Keratinocyte (primary cell): ENCODE measurements at regions not wholly inside any gene's neighbourhood (a gene's known extent, or its start where the extent isn't known, plus 50 kb on each side); places are given as distances from the start of the nearest gene placed in this dataset.

Source experiments
- DNase-seq: peaks from one replicate; pipeline ENCODE4 v3.0.0-alpha.2; 2011; ENCODE audit warnings: low read depth, missing footprints, low spot score
- FAIRE-seq: peaks from 2 replicates; lab custom pipeline; 2011; peaks lifted over from hg19 to GRCh38; lab: Jason Lieb, UNC
- H2AFZ ChIP-seq: 2 replicates; pipeline ENCODE4 v1.6.0; 2012; ENCODE audit warnings: low read length, control low read depth, inconsistent platforms; ENCODE audit not compliant: control insufficient read depth
- H3K27ac ChIP-seq: 2 replicates; pipeline ENCODE4 v1.5.1; 2011; ENCODE audit warnings: low read length; ENCODE audit not compliant: control insufficient read depth, insufficient read depth
- H3K27me3 ChIP-seq: 3 replicates; pipeline ENCODE4 v1.6.0; 2011; ENCODE audit warnings: low read length; ENCODE audit not compliant: control insufficient read depth, insufficient read depth; ENCODE audit errors: extremely low read depth
- H3K36me3 ChIP-seq, 2 experiments: 2 replicates in 1 of 2; 3 replicates in 1 of 2; pipeline ENCODE4 v1.5.1; 2011; ENCODE audit warnings: low read length in 2 of 2, mild to moderate bottlenecking in 1 of 2; ENCODE audit not compliant: control insufficient read depth in 2 of 2, insufficient read depth in 2 of 2; ENCODE audit errors: extremely low read depth in 1 of 2
- H3K4me1 ChIP-seq: 3 replicates; pipeline ENCODE4 v1.5.1; 2011; ENCODE audit warnings: low read length; ENCODE audit not compliant: control insufficient read depth, insufficient read depth; ENCODE audit errors: extremely low read depth
- H3K4me2 ChIP-seq: 3 replicates; pipeline ENCODE4 v1.6.0; 2011; ENCODE audit warnings: low read depth, low read length; ENCODE audit not compliant: control insufficient read depth, insufficient read depth; ENCODE audit errors: extremely low read depth
- H3K4me3 ChIP-seq, 3 experiments: fragments of 200-600 bp in 1 of 3; sonication (generic) in 1 of 3; 2 replicates in 2 of 3; 3 replicates in 1 of 3; pipeline ENCODE4 v1.5.1; 2011 to 2016; ENCODE audit warnings: low read length in 3 of 3, mild to moderate bottlenecking in 3 of 3, control low read depth in 2 of 3, inconsistent platforms in 1 of 3, low read depth in 1 of 3, mixed read lengths in 1 of 3, mixed run types in 1 of 3, moderate library complexity in 1 of 3; ENCODE audit not compliant: control insufficient read depth in 2 of 3, insufficient read depth in 2 of 3; ENCODE audit errors: extremely low read depth in 1 of 3
- H3K79me2 ChIP-seq: 2 replicates; pipeline ENCODE4 v1.6.0; 2012; ENCODE audit warnings: low read length; ENCODE audit not compliant: control insufficient read depth, insufficient read depth
- H3K9ac ChIP-seq: 3 replicates; pipeline ENCODE4 v1.6.0; 2011; ENCODE audit warnings: low read length; ENCODE audit not compliant: control insufficient read depth, insufficient read depth; ENCODE audit errors: extremely low read depth
- H3K9me1 ChIP-seq: 3 replicates; pipeline ENCODE4 v1.6.0; 2011; ENCODE audit warnings: low read length; ENCODE audit not compliant: control insufficient read depth, insufficient read depth; ENCODE audit errors: extremely low read depth
- H3K9me3 ChIP-seq: 2 replicates; pipeline ENCODE4 v1.5.1; 2012; ENCODE audit warnings: low read depth, low read length; ENCODE audit not compliant: control insufficient read depth
- H4K20me1 ChIP-seq: 3 replicates; pipeline ENCODE4 v1.6.0; 2011; ENCODE audit warnings: low read length; ENCODE audit not compliant: control insufficient read depth, insufficient read depth; ENCODE audit errors: extremely low read depth
- CTCF ChIP-seq, 3 experiments: IDR thresholded peaks in 1 of 3; conservative IDR thresholded peaks in 1 of 3; optimal IDR thresholded peaks in 1 of 3; 2 replicates in 2 of 3; 3 replicates in 1 of 3; pipeline versions ENCODE3 to v1.5.1; 2011; ENCODE audit warnings: low read length in 3 of 3, mild to moderate bottlenecking in 3 of 3, moderate library complexity in 2 of 3, control low read depth in 1 of 3, inconsistent platforms in 1 of 3; ENCODE audit not compliant: insufficient read depth in 2 of 3; ENCODE audit errors: extremely low read depth in 1 of 3
- EZH2 ChIP-seq: IDR thresholded peaks from one replicate; pipeline ENCODE4 v1.6.1; 2012; ENCODE audit warnings: inconsistent platforms, mild to moderate bottlenecking, low read length, moderate library complexity
- dilution Hi-C: fragments of 300-500 bp; cut with MboI; formaldehyde crosslinking; loops from one replicate; pipeline ENCODE4 v1.7.0; 2020; ENCODE audit warnings: low sequenced_read_pairs; ENCODE audit not compliant: extremely low pct_ligation_motif_present

- Histone ChIP-seq H3K4me3 (no peak overlapping the region), H2AFZ (no peak overlapping the region), H3K9ac (no peak overlapping the region), H3K36me3 (no peaks in the 10 kb centered on the region), H3K4me1 (no peaks in the 10 kb centered on the region), H3K4me2 (no peak overlapping the region), H3K9me1 (no peaks in the 10 kb centered on the region), H3K27ac (no peak overlapping the region), H3K79me2 (no peaks in the 10 kb centered on the region), H3K27me3 (no peaks in the 10 kb centered on the region), H4K20me1 (no peaks in the 10 kb centered on the region), H3K9me3 (no peaks in the 10 kb centered on the region)
- FAIRE-seq (no peak), DNase-seq (no peak)
- dilution Hi-C loops = no loop called here
- no peak for TF ChIP-seq CTCF (optimal IDR thresholded peaks at IDR 0.05 in 1 of 3, IDR thresholded peaks at IDR 0.05 in 1 of 3, conservative IDR thresholded peaks at IDR 0.05 in 1 of 3; ENCODE audit: extremely low read depth in 1 of 3, insufficient read depth in 2 of 3, low read length in 3 of 3)
- TF ChIP-seq EZH2 = no peak
Measured at GRCh38 chr15:53305101-53305500, 454.4 kb downstream of the WDR72 start.

GRCh38 chr15:53297828-53298227, 461.6 kb downstream of the WDR72 start:
- FAIRE-seq (no peak), DNase-seq (no peak)
- Histone ChIP-seq H3K36me3 (no peaks in the 10 kb centered on the region), H3K4me3 (no peak overlapping the region), H3K79me2 (no peaks in the 10 kb centered on the region), H3K9me3 (no peaks in the 10 kb centered on the region), H3K4me2 (no peak overlapping the region), H3K4me1 (no peaks in the 10 kb centered on the region), H3K27me3 (no peaks in the 10 kb centered on the region), H3K27ac (no peak overlapping the region), H2AFZ (no peak overlapping the region), H3K9me1 (no peaks in the 10 kb centered on the region), H3K9ac (no peak overlapping the region), H4K20me1 (no peaks in the 10 kb centered on the region)
- TF ChIP-seq CTCF (optimal IDR thresholded peaks at IDR 0.05 in 1 of 3, IDR thresholded peaks at IDR 0.05 in 1 of 3, conservative IDR thresholded peaks at IDR 0.05 in 1 of 3; ENCODE audit: extremely low read depth in 1 of 3, insufficient read depth in 2 of 3, low read length in 3 of 3) (no peak), EZH2 (no peak)
- dilution Hi-C loops = no loop called here
